AG04450 (cell line): ENCODE measurements at regions not wholly inside any gene's neighbourhood (a gene's known extent, or its start where the extent isn't known, plus 50 kb on each side); places are given as distances from the start of the nearest gene placed in this dataset.

ENCODE experiments used
- CTCF ChIA-PET: fragments of 300-600, 350-600 bp; formaldehyde crosslinking; extraction: SDS; loops from one replicate; lab custom pipeline; 2022; ENCODE audit warnings: antibody characterized with exemption, inconsistent platforms; lab: Charles Lee
- POLR2A ChIA-PET: fragments of 350-600 bp; formaldehyde crosslinking; extraction: SDS; loops from one replicate; lab custom pipeline; 2021; ENCODE audit warnings: antibody characterized with exemption, inconsistent platforms; lab: Yijun Ruan, JAX
- DNase-seq: peaks from one replicate; pipeline ENCODE4 v3.0.0-alpha.2; 2011; ENCODE audit warnings: low read depth, low spot score
- H3K27ac ChIP-seq: one replicate; pipeline ENCODE4 v1.5.1; 2012; ENCODE audit warnings: low read depth, low read length, control low read depth
- H3K27me3 ChIP-seq: one replicate; pipeline ENCODE4 v1.6.0; 2012; ENCODE audit warnings: low read length; ENCODE audit not compliant: control insufficient read depth, insufficient read depth
- H3K4me3 ChIP-seq: 2 replicates; pipeline ENCODE4 v1.5.1; 2011; ENCODE audit warnings: mild to moderate bottlenecking, low read depth, low read length, control low read depth
- H3K9me3 ChIP-seq: 2 replicates; pipeline ENCODE4 v1.5.1; 2012; ENCODE audit warnings: low read length; ENCODE audit not compliant: control insufficient read depth, insufficient read depth
- CTCF ChIP-seq: IDR thresholded peaks from 2 replicates; pipeline ENCODE4 v1.5.1; 2011; ENCODE audit warnings: low read depth, low read length, control low read depth, inconsistent platforms

DNA sequence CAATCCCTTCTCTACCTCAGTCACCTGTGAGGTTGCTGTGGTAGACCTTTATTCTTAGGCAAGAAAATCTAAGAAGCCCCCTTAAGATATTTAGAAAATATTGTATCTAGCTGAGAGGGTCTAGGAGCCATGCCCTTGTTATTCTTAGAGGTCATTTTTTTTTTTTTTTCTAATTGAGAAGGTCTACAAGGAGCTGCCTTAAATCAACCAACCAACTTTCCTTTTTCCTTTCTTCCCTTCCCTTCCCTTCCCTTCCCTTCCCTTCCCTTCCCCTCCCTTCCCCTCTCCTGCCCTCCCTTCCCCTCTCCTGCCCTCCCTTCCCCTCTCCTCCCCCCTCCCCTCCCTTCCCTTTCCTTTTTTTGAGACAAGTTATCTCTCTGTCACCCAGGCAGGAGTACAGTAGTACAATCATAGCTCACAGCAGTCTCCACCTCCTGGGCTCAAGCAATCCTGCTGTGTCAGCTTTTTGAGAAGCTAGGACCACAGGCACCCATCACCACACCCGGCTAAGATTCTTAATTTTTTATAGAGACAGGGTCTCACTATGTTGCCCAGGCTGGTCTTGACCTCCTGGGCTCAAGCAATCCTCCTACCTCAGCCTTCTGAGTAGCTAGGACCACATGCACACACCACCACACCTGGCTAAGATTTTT is 668.4 kb upstream of the FBXO33 start:
- no peaks in the 10 kb centered on the region for H3K27me3 ChIP-seq
- no peak for DNase-seq
- TF ChIP-seq CTCF = no peak
- no peak overlapping the region for H3K4me3 ChIP-seq
- CTCF ChIA-PET = no interaction called here
- peaks cover 6% of the 10 kb centered on the region; the same call in 1 of the 2 replicates for H3K9me3 ChIP-seq
- no peak overlapping the region for H3K27ac ChIP-seq
- POLR2A ChIA-PET = no interaction called here

- Histone ChIP-seq H3K27me3 (no peaks in the 10 kb centered on the region), H3K9me3 (peaks cover 6% of the 10 kb centered on the region; the same call in 1 of the 2 replicates), H3K27ac (no peak overlapping the region), H3K4me3 (no peak overlapping the region)
- POLR2A ChIA-PET = no interaction called here
- no peak for TF ChIP-seq CTCF
- DNase-seq = no peak
- CTCF ChIA-PET = no interaction called here
Observed at GRCh38 chr14:40099316-40099715, 667.1 kb upstream of the FBXO33 start.

DNA sequence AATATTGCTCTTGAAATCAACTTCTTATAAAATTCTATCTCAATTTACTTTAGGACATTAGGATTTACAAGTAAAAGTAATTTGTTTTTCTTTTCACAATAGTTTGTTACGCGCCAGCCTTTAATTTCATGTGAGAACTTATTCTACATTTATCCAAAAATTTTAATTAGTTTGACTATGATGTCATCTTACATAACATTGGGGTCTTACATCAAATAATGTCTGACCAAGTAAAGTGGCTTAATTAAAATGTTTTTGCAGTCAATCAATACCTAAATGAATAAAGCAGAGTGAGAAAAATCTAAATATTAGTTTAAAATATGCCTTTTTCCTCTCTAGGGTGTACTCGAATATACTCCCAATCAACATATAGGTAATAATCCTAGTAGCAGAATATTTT is 666.2 kb upstream of the FBXO33 start:
- ChIA-PET POLR2A (no interaction called here), CTCF (no interaction called here)
- no peak for TF ChIP-seq CTCF
- DNase-seq = no peak
- Histone ChIP-seq H3K9me3 (peaks cover 6% of the 10 kb centered on the region; the same call in 1 of the 2 replicates), H3K27me3 (no peaks in the 10 kb centered on the region), H3K4me3 (no peak overlapping the region), H3K27ac (no peak overlapping the region)

GRCh38 chr14:40096968-40097367 is 664.7 kb upstream of the FBXO33 start:
- ChIA-PET CTCF (no interaction called here), POLR2A (no interaction called here)
- TF ChIP-seq CTCF = no peak
- no peak for DNase-seq
- no peaks in the 10 kb centered on the region for H3K27me3 ChIP-seq
- H3K4me3 ChIP-seq = no peak overlapping the region
- H3K9me3 ChIP-seq = peaks cover 8% of the 10 kb centered on the region
- H3K27ac ChIP-seq = no peak overlapping the region

- no peak for TF ChIP-seq CTCF
- ChIA-PET CTCF (no interaction called here), POLR2A (no interaction called here)
- Histone ChIP-seq H3K9me3 (peaks cover 4% of the 10 kb centered on the region; the same call in 1 of the 2 replicates), H3K27ac (no peak overlapping the region), H3K4me3 (no peak overlapping the region), H3K27me3 (no peaks in the 10 kb centered on the region)
- no peak for DNase-seq
Observed at GRCh38 chr14:40093800-40094199, 661.6 kb upstream of the FBXO33 start.
